ENCODE measurements at regions not wholly inside any gene's neighbourhood (a gene's known extent, or its start where the extent isn't known, plus 50 kb on each side); places are given as distances from the start of the nearest gene placed in this dataset.

GRCh38 chr2:220987839-220988238, 584.3 kb downstream of the EPHA4 start:
- no peak overlapping the region for H3K4me3 ChIP-seq (ENCODE audit: low read length)

GRCh38 chr2:220991972-220992371, 580.1 kb downstream of the EPHA4 start:
- no peaks in the 10 kb centered on the region for H3K27me3 ChIP-seq (ENCODE audit: insufficient read depth, low read depth, low read length)
- H3K4me3 ChIP-seq (ENCODE audit: low read length): no peak overlapping the region
- no peaks in the 10 kb centered on the region for H4K20me1 ChIP-seq (ENCODE audit: insufficient read depth)
- H3K9me3 ChIP-seq (ENCODE audit: low read length): no peaks in the 10 kb centered on the region
- no peak overlapping the region for H3K27ac ChIP-seq (ENCODE audit: low read length)
- no peaks in the 10 kb centered on the region for H3K36me3 ChIP-seq (ENCODE audit: insufficient read depth, low read length)
- no peaks in the 10 kb centered on the region for H3F3A ChIP-seq (ENCODE audit: insufficient read depth, low read length, poor library complexity, severe bottlenecking)
- no peak overlapping the region for H3K9ac ChIP-seq (ENCODE audit: low read length)
- H3K4me2 ChIP-seq (ENCODE audit: low read length): no peak overlapping the region
- H2AFZ ChIP-seq (ENCODE audit: low read depth, low read length): no peak overlapping the region
- no peaks in the 10 kb centered on the region for H3K9me2 ChIP-seq (ENCODE audit: insufficient read depth, low read length)
- TF ChIP-seq EZH2 (IDR thresholded peaks at IDR 0.05; ENCODE audit: borderline replicate concordance, insufficient read depth, low read length, poor library complexity, severe bottlenecking) (no peak), CTCF (IDR thresholded peaks at IDR 0.05; ENCODE audit: poor library complexity, severe bottlenecking) (no peak), MXI1 (conservative IDR thresholded peaks at IDR 0.05; ENCODE audit: poor library complexity, severe bottlenecking) (no peak)
- H3K79me2 ChIP-seq (replicated peaks; ENCODE audit: insufficient read depth, low read length): no peaks in the 10 kb centered on the region

More at GRCh38 chr2:220987839-220988238, 584.3 kb downstream of the EPHA4 start:
- no peaks in the 10 kb centered on the region for H3K9me2 ChIP-seq (ENCODE audit: insufficient read depth, low read length)
- no peaks in the 10 kb centered on the region for H3F3A ChIP-seq (ENCODE audit: insufficient read depth, low read length, poor library complexity, severe bottlenecking)
- H3K27ac ChIP-seq (ENCODE audit: low read length): no peak overlapping the region
- H3K79me2 ChIP-seq (replicated peaks; ENCODE audit: insufficient read depth, low read length): no peaks in the 10 kb centered on the region
- no peak overlapping the region for H2AFZ ChIP-seq (ENCODE audit: low read depth, low read length)
- no peaks in the 10 kb centered on the region for H3K36me3 ChIP-seq (ENCODE audit: insufficient read depth, low read length)
- H3K9me3 ChIP-seq (ENCODE audit: low read length): no peaks in the 10 kb centered on the region
- H3K4me2 ChIP-seq (ENCODE audit: low read length): no peak overlapping the region
- no peaks in the 10 kb centered on the region for H3K27me3 ChIP-seq (ENCODE audit: insufficient read depth, low read depth, low read length)
- no peak for TF ChIP-seq TAF1 (IDR thresholded peaks at IDR 0.05; ENCODE audit: low read depth)
- TF ChIP-seq CTCF (IDR thresholded peaks at IDR 0.05; ENCODE audit: poor library complexity, severe bottlenecking): no peak
- TF ChIP-seq MXI1 (conservative IDR thresholded peaks at IDR 0.05; ENCODE audit: poor library complexity, severe bottlenecking): no peak
- TF ChIP-seq RAD21 (conservative IDR thresholded peaks at IDR 0.05): no peak
- no peak for TF ChIP-seq EZH2 (IDR thresholded peaks at IDR 0.05; ENCODE audit: borderline replicate concordance, insufficient read depth, low read length, poor library complexity, severe bottlenecking)
- no peak for TF ChIP-seq POLR2AphosphoS5 (IDR thresholded peaks at IDR 0.05)
- TF ChIP-seq SMC3 (conservative IDR thresholded peaks at IDR 0.05; ENCODE audit: poor library complexity): no peak
- no peak for TF ChIP-seq EP300 (conservative IDR thresholded peaks at IDR 0.05; ENCODE audit: poor library complexity, severe bottlenecking)
- no peak for TF ChIP-seq REST (IDR thresholded peaks at IDR 0.05; ENCODE audit: borderline replicate concordance)
- no peak overlapping the region for H3K9ac ChIP-seq (ENCODE audit: low read length)
- no peaks in the 10 kb centered on the region for H4K20me1 ChIP-seq (ENCODE audit: insufficient read depth)
